ENCODE measurements at regions not wholly inside any gene's neighbourhood (a gene's known extent, or its start where the extent isn't known, plus 50 kb on each side); places are given as distances from the start of the nearest gene placed in this dataset.

DNA sequence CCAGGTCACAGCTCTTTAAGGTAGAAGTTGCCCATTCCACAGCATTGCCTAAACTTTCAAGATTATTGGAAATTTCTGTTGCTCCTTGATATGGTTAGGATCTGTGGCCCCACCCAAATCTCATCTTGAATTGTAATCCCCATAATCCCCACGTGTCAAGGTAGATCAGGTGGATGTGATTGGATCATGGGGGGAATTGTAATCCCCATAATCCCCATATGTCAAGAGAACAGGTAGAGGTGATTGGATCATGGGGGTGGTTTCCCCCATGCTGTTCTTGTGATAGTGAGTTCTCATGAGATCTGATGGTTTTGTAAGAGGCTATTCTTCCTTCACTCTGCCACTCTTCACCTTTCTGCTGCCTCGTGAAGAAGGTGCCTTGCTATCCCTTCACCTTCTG lies 327.4 kb upstream of the MAP3K7 start:
- TF ChIP-seq, protein P1, sequence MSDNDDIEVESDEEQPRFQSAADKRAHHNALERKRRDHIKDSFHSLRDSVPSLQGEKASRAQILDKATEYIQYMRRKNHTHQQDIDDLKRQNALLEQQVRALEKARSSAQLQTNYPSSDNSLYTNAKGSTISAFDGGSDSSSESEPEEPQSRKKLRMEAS (IDR thresholded peaks at IDR 0.05; ENCODE audit: low read depth, low read length) = no peak
- TF ChIP-seq, protein P2, sequence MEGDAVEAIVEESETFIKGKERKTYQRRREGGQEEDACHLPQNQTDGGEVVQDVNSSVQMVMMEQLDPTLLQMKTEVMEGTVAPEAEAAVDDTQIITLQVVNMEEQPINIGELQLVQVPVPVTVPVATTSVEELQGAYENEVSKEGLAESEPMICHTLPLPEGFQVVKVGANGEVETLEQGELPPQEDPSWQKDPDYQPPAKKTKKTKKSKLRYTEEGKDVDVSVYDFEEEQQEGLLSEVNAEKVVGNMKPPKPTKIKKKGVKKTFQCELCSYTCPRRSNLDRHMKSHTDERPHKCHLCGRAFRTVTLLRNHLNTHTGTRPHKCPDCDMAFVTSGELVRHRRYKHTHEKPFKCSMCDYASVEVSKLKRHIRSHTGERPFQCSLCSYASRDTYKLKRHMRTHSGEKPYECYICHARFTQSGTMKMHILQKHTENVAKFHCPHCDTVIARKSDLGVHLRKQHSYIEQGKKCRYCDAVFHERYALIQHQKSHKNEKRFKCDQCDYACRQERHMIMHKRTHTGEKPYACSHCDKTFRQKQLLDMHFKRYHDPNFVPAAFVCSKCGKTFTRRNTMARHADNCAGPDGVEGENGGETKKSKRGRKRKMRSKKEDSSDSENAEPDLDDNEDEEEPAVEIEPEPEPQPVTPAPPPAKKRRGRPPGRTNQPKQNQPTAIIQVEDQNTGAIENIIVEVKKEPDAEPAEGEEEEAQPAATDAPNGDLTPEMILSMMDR (IDR thresholded peaks at IDR 0.05; ENCODE audit: low read depth, low read length) = no peak
- TF ChIP-seq POLR2A (IDR thresholded peaks at IDR 0.05; ENCODE audit: extremely low read depth, insufficient read length) (no peak), MYC (IDR thresholded peaks at IDR 0.05; ENCODE audit: low read depth, low read length) (no peak)
